ENCODE measurements at regions not wholly inside any gene's neighbourhood (a gene's known extent, or its start where the extent isn't known, plus 50 kb on each side); places are given as distances from the start of the nearest gene placed in this dataset.

- DNase-seq, result no peak
Measured at GRCh38 chr6:33921745-33922144, 117.9 kb upstream of the MLN start.

GRCh38 chr6:33918175-33918695, 114.4 kb upstream of the MLN start:
- DNase-seq, result no peak

GRCh38 chr6:33915134-33915533, 111.3 kb upstream of the MLN start:
- DNase-seq, result peak; percentile 26

- DNase-seq, result no peak
Measured at GRCh38 chr6:33914645-33915044, 110.8 kb upstream of the MLN start.

- no peak for DNase-seq
Measured at GRCh38 chr6:33912195-33912594, 108.4 kb upstream of the MLN start.

GRCh38 chr6:33911488-33911887, 107.7 kb upstream of the MLN start:
- DNase-seq, result no peak

GRCh38 chr6:33910594-33910993, 106.8 kb upstream of the MLN start:
- DNase-seq, result no peak

GRCh38 chr6:33909737-33910136, 105.9 kb upstream of the MLN start:
- no peak for DNase-seq

- DNase-seq, result no peak
Measured at GRCh38 chr6:33908025-33908424, 104.2 kb upstream of the MLN start.

GRCh38 chr6:33907227-33907626, 103.4 kb upstream of the MLN start:
- DNase-seq, result no peak

- DNase-seq, result no peak
Measured at GRCh38 chr6:33906439-33906838, 102.6 kb upstream of the MLN start.

GRCh38 chr6:33905071-33905609, 101.3 kb upstream of the MLN start:
- DNase-seq, result peak; percentile 44

- no peak for DNase-seq
Measured at GRCh38 chr6:33904747-33905065, 100.9 kb upstream of the MLN start.

GRCh38 chr6:33904050-33904746, 100.4 kb upstream of the MLN start:
- peak; percentile 58 for DNase-seq

- no peak for DNase-seq
Measured at GRCh38 chr6:33903579-33903978, 99.8 kb upstream of the MLN start.

- no peak for DNase-seq
Measured at GRCh38 chr6:33902457-33902853, 98.7 kb upstream of the MLN start.

- no peak for DNase-seq
Measured at GRCh38 chr6:33901822-33902456, 98.1 kb upstream of the MLN start.

GRCh38 chr6:33898771-33899170, 95.0 kb upstream of the MLN start:
- DNase-seq, result no peak

- DNase-seq, result peak; percentile 19
Measured at GRCh38 chr6:33897189-33897780, 93.5 kb upstream of the MLN start.

- DNase-seq, result no peak
Measured at GRCh38 chr6:33896391-33897188, 92.8 kb upstream of the MLN start.

- no peak for DNase-seq
Measured at GRCh38 chr6:33895988-33896387, 92.2 kb upstream of the MLN start.

- DNase-seq, result no peak
Measured at GRCh38 chr6:33895296-33895695, 91.5 kb upstream of the MLN start.

- DNase-seq, result no peak
Measured at GRCh38 chr6:33894438-33894837, 90.6 kb upstream of the MLN start.

Data from DMS79 treated with DMSO at 0.1 percent for 48 hours (cell line).